NCI-H2196 treated with DMSO at 0.1 percent for 48 hours (cell line): ENCODE measurements at regions not wholly inside any gene's neighbourhood (a gene's known extent, or its start where the extent isn't known, plus 50 kb on each side); places are given as distances from the start of the nearest gene placed in this dataset.

ENCODE experiments used
- DNase-seq: peaks from one replicate; lab custom pipeline; 2025; ENCODE audit not compliant: unreplicated experiment; lab: John Stamatoyannopoulos, UW

DNA sequence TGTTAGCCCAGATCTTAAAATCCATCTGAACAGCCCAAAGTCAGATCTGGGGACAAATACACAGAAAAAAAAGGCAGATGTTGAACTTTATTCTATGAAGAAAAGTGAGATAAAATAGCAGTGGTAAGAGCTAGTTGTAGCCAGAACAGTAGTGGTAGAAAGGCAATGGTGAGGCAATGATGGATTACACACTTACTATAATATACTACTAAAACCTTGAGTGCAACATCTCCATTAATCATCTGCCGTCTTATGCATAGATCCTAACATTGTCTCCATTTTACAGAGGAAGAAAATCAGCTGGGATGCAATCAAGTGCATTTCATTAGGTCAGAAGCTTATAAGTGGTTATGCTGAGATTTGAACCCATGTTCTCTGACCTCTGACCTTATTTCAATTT, 699.6 kb downstream of the CDH11 start:
- DNase-seq, result no peak

DNA sequence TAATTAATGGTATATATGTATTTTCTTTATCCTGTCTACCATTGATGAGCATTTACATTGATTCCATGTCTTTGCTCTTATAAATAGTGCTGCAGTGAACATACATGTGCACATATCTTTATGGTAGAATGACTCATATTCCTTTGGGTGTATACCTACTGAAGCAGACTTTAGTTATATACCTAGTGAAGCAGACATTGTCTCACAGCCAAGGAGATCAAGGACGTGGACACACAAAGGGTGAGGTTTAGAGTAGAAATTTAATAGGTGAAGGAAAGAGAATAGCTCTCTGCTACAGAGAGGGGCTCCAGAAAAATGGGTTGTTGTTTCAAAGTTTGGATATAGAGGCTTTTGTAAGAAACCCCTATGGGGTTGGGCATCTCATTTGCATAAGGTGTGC, 700.3 kb downstream of the CDH11 start:
- DNase-seq, result no peak

DNA sequence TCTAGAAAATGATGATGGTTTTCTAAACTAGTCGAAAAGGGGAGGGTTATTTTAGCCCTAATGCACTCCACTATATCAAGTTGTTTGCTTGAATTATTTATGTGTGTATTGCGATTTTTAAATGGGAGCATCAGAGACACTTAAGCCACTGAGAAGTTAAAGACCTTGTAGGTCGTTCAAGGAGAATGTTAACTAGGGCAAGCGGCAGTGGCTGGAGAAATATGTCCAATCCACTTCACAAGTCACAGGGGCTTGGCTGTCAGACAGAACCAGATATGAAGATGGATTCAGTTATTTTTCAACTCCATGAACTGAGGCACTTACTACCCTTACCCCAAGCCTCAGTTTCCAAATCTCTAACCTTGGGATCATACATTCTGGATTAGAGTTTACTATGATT, 702.0 kb downstream of the CDH11 start:
- DNase-seq, result no peak

DNA sequence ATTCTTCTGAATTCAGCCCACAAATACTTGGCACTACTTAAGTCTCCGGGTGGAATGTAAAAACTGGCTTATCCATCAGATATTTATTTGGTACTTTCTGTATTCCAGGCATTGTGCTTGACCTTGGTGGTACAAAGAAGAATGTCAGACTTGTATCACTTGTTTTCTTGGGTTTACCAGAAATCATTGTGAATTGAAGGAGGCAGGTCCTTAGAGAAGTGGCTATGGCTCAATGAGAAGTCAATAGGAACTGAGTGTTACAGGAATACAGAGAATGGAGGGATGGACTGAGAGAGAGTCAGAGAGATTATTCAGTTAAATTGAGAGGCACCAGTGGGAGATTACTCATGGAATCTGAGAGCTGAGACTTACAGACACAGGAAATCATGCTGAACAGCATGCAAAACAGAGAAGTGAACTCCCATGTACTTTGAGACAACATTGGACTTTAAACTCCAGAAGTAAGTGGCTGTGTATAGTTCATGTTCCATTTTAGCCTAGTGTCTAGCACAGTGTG, 704.1 kb downstream of the CDH11 start:
- no peak for DNase-seq

DNA sequence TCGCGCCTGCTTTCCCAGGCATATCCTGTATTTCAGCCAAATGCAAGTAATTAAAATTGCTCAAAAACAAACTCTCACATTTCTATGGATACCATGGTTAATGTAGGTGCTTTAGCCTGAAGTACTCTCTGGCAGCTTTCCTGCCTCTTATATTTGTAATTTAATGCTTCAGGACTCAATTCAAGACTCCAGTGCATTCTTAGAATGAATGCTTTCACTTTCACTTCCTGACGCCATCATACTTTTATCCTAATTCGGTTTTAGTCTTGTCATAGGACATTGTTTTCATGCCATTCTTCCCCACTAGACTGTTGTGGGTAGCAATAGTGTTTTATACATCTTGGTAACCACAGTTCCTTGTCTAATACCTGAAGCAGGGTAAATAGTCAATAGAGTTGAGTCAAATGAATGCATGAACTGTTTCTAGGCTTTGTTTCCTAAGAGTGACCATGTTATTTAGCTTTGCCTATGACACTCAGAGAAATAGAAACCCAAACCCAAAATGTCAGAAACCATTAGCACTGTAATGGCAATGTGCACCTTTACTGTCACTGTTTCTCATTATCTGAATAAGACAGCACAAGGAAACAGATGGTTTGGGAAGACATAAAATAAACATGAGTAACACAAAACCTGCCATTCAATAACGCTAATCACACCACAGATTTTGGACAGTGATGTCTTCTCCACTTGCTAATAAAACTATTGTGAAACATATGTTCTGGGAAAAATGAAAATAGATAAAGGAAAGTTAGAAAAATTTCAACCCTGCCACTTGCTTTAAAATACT, 705.5 kb downstream of the CDH11 start:
- no peak for DNase-seq

DNA sequence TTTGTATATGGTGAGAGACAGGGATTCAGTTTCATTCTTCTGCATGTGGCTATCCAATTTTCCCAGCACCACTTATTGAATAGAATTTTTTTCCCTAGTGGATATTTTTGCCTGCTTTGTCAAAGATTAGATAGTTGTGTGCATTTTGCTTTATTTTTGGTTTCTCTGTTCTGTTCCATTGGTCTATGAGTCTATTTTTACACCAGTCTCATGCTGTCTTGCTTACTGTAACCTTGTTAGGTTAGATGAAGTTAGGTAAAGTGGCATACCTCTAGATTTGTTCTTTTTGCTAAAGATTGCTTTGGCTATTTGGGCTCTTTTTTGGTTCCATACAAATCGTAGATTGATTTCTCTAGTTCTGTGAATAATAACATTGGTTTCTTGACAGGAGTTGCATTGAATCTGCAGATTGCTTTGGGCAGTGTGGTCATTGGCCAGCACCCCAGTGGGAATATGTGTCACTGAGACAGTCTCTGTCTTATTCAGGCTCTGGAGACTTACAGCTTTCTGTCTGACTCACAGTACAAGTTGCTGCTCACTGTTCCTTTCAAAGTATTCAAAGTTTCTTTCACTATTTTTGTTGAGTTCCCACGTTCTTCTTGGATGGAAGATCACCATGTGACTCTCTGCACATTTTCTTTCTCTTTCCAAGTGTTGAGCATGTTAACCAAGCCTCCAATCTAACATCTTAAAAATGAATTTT, 709.1 kb downstream of the CDH11 start:
- no peak for DNase-seq

DNA sequence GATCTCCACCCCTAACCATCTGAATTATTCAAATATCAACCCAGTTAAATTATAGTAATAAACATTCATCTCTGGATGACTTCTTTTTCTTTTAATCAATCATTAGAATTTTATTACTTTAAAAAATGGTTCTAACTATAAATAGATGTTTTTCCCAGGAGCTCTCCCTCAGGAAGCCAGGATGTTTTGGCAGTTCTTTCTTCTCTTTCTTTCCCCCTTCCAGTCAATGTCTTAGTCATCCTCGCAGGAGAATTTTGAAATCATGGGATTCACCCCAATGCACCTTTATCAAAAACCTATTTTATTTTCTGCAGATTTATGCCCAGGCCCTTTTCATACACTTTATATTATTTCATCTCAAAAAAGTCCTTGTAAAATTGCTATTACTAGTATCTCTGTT, 711.6 kb downstream of the CDH11 start:
- no peak for DNase-seq

DNA sequence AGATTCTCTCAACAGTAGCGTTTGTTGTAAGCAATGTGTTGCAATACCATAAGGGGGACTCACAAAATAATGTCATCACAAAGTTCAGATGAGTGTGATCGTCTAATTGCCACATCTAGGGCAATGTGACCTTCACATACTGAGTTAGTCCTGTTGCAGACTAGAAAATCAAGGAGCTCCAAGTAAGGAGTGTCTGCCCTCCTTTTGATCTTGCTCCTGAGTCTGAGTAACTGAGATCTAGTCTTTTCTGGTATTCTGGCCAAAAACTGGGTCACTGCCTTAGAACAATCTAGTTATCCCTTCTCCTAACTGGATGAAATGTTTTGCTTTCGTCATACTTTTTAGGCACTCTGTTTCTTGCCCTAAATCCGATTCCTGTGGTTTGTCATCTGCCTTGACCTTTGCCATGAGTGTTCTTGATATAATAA, 712.1 kb downstream of the CDH11 start:
- DNase-seq, result no peak

DNA sequence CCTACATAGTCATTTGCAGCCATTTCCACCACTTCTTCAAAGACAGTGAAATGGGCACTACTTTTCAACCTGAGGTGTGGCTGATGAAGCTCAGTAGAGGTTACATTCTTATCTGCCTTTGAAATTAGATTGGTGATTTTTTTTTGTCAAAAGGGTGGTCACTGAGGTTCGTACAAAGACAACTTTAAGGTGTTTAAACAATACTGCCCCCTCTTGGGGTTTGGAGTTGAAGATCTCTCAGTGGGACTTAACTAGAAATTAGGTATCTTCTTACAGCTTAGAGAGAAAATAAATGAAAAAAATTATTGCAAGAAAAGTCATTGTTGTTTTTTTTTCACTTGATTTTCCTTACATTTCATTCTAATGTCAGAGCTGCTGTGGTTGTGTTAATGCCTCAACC, 713.2 kb downstream of the CDH11 start:
- DNase-seq, result no peak

DNA sequence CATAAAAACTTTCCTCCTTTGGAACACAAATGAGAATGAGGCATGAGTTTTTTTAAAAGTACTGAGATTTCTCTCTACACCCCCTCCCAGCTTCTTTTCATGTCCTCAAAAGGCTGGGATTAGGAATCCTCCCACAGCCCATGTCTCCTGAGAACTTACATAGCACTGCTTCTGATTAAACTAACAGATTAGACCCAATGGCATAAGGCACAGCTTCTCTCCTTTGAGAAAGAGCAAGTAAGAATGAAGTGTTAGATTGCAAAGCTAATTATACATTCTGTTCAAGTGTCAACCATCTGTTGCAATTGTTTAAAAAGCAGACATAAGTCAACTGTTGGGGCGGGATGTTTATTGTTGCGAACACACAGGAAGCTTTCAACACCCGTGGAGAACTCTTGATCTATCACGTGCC, 715.1 kb downstream of the CDH11 start:
- DNase-seq, result no peak

DNA sequence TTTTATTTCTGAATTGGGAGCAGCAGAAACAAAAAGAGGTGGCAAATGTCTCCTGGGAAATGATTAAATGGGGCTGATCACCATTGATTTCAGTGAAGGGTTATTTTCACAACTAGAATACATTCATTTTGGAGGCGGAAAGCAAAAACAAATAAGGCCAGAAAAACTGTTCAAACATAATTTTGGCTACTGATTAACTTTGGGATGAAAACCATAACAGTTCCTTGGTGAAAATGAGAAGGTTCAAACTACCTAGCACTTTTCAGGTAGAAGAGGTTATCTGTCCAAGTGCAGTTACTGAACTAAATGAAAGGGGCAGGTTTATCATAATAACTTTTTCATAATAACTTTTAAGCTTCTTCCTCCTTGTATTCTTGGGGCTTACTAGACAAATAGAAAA, 718.5 kb downstream of the CDH11 start:
- no peak for DNase-seq

DNA sequence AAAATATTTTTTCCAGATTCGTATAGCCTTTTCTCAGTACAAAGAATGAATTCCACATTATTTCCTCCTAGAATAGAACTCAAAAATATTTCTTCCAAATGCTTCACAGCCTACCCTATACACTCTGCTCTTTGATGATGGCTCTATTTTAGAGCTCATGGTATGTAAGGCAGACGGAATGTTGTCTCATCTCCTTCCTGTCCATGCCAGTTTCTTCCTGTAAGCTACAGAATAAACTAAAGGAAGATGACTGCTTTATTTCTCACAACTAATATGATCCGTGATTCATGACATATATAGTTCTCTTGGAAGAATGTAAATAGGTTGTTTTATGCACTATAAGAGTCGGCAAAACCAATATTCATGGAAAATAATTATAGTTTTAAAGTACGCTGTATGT, 723.1 kb downstream of the CDH11 start:
- DNase-seq, result no peak

DNA sequence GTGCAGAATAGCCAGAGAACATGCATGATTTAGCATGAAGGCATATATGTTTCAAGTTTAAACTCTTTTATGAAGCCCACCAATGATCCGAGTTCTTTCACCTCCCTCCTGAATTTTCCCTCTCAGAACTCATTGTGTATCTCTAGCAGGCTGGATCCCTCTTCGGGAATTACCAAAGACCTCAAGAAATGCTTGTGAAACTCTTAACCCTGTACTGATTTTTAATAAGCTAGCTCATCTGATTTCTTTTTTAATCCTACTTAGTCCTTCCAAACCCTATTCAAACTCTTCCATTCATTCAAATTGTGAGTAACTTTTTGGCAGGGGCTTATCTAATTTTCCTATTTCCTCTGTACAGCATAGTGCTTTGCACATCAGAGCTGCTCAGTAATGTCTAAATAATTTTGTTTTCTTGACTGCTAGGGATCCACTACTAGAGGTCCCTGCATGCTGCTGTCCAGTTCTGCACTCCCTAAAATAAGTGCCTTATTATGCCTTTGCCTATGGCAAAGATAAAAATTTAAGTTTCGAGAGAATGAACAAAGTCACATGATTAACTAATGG, 723.8 kb downstream of the CDH11 start:
- DNase-seq, result no peak

DNA sequence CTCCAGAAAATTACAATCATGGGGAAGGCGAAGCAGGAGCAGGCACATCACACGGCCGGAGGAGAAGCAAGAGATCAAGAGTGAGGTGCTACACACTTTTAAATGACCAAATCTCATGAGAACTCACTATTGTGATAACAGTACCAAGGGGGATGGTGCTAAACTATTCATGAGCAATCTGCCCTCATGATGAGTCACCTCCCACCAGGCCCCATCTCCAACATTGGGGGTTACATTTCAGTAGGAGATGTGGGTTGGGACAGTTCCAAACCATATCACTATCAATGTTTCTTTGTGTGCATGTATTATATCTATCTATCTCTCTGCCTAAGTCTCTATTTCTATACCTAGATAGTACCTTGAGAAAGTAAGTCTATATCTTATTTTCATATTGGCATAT, 724.8 kb downstream of the CDH11 start:
- no peak for DNase-seq

DNA sequence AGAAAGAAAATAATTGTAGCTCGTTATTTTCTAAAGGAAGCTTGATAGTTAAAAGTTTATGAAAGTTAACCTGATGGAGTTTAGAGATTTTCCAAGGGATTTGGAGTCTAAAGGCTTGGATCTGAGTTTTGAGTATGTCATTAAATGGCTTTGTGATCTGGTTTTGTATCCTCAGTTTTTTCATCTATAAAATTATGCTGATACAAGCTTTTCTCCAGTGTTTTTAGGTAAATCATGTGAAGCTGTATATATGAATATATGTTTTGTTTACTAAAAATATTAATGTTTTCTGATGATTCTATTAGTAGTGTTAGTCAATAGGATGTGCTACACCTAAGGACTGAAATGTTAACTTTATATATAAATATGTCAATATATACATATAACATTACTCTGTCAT, 727.8 kb downstream of the CDH11 start:
- DNase-seq, result no peak

DNA sequence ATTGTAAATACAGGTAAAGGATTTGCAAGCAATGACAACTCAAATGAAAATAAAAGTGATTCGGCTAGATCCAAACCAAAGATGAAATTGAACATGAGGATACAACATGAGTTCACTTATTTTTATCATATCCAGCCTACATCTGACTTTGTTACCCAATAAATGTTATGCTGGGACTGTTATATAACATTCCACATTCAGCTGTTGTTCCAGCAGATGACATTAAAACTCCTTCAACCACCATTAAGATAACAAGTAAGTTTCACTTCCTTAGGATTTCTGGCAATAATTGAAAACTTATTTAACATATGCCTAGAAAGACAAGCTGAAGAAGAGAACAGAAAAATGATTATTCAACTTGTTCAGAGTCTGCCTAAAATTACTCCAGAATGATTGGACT, 729.4 kb downstream of the CDH11 start:
- DNase-seq, result no peak

DNA sequence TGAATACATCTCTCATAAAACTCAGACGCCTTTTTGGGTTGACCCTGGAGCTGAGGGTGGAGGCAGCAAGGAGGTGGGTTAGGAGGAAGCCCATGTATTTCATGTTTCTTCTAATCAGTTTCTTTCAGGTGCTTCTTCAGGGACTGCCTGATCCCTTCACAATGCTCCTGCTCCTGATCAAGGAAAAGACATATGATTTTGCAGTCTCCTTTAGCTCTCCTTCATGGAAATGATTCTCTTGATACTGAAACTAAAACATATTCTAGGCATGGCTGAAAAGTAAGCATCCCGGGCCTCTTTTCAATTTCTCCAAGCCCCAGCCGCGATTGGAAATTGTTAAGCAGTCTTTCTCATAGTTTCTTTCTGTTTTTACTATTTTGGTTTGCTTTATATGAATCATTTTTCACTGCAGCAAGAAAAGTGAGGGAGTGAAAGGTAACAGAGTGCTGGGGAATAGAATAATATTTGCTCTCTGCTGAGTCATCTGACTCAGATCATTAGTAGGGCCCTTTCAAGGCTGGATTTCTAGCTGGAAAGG, 730.7 kb downstream of the CDH11 start:
- DNase-seq, result no peak

DNA sequence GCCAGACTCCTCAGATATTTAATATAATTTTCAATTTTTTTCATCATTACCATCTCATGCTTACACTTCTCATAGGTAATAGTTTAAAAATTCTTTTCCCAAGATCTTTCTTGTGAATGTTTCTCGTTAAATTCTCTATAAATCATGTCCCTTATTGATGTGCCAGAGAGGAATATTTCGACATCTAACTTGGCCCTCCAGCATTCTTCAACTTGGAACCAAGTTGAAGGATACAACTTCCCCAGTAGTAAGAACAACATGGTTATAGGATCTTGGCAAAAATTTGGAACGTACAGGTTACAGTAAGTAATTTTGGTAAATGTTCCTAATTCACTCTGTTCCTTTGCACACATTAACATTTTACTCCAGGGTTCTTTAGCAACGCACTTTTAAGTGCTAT, 731.8 kb downstream of the CDH11 start:
- no peak for DNase-seq

DNA sequence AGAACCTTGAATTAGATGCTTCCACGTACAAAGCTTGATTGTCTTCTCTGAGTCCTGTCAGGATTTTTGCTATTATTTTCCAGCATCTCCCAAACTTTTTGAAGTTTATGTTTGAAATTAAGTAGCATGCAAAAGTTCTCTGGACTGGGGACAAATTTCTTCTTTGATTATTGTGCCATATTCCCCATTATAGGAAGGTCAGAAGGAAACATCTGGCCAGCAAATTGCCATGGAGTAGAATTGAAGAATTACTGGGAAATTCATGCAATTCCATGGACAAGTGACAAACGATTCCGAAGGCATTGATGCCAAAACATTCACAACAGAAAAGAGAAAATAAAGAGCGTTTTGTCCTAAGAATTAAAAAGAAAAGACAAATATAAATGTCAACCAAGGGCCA, 737.2 kb downstream of the CDH11 start:
- no peak for DNase-seq

DNA sequence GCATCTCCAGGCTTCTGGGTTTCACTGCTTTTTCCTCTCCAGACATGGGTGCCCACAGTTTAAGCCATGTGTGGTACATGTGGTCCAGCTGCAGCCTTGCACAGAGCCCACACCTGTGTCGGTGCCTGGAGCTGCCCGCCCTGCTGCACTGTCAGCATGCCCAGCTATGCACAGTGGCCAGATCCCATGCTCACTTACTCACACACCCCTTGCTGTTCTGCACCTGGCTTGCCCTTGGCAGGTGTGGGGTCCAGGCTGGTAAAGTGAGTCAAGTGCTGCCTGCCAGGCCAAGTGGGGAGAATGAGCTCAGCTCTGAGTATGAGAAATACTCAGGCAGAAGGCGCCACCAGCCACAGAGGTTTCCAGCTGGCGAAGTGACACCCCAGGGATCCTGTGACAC, 739.9 kb downstream of the CDH11 start:
- no peak for DNase-seq

DNA sequence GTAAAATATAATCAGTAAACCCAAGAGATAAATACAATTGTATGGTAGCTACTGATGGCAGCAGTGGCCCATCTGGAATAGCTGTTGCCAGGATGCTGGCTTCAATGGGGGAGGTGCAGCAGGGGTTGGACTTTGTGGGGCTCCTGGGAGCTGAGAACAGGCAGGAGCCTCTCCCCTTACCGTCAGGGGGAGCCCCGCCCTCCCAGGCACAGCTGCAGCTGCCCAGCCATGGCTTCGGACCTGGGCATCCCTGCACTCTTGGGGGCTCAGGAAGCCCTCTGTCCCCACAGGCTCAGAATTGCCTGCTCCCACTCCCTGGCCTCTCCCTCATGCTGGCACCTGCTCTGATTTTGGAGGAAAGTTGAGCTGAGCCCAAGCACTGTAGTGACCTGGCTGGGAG, 741.1 kb downstream of the CDH11 start:
- no peak for DNase-seq

DNA sequence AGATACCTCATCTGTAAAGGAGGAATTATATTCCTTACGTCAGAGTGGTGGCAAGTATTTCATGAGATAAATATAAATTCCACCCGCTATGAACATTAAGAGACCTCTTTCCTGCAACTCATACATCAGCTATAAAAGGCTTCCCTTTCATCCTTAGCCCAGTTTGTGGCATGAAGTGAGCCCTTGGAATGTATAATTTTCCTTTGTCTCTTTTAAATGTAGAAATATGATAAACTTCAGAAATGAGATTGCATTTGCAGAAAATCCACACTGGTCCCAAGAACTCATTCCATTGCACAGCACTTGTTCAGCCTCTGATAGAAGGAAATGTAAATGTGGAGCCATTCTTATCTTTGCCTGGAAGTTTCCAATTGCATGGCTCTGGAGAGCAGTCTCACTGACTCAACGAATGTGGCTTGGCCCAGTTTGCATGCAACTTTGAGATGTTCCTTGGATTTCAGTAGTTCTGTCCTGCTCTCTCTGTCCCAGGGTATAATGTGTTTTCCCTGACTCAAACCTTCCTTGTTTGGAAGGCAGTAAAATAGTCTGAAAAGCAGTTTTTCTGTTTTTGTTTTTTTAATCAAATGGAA, 746.4 kb downstream of the CDH11 start:
- DNase-seq, result no peak
